ENCODE measurements at regions not wholly inside any gene's neighbourhood (a gene's known extent, or its start where the extent isn't known, plus 50 kb on each side); places are given as distances from the start of the nearest gene placed in this dataset.
"Not testable (repeated sequence)": the region's sequence is repeated elsewhere in the genome, so short reads cannot be mapped to it uniquely, and the experiment has no call there.

DNA sequence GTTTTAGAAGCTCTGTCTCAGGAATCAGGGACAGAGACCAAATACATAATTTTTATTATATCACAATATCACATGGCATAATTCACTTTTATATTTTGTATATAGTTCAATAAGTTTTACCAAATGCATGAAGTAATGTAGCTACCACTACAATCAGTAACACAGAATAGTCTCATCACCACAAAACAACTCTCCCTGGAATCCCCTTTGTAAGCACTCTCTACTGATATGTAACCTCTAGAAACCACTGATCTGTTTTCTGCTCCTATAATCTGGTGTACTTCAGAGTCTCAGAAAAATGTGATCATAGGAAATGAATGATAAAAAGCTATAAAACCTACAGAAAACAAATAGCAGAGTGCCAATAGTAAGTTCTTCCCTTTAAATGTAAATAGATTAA is 1465.9 kb downstream of the SPATA31A7 start:
- H3K9me3 Mint-ChIP-seq; H3K4me3 Mint-ChIP-seq; H3K4me1 Mint-ChIP-seq (ENCODE audit: low read depth in 2 of 2); H3K36me3 Mint-ChIP-seq; H3K27ac Mint-ChIP-seq; H3K27me3 Mint-ChIP-seq; ATAC-seq; DNase-seq (ENCODE audit: low spot score): not testable (repeated sequence)

DNA sequence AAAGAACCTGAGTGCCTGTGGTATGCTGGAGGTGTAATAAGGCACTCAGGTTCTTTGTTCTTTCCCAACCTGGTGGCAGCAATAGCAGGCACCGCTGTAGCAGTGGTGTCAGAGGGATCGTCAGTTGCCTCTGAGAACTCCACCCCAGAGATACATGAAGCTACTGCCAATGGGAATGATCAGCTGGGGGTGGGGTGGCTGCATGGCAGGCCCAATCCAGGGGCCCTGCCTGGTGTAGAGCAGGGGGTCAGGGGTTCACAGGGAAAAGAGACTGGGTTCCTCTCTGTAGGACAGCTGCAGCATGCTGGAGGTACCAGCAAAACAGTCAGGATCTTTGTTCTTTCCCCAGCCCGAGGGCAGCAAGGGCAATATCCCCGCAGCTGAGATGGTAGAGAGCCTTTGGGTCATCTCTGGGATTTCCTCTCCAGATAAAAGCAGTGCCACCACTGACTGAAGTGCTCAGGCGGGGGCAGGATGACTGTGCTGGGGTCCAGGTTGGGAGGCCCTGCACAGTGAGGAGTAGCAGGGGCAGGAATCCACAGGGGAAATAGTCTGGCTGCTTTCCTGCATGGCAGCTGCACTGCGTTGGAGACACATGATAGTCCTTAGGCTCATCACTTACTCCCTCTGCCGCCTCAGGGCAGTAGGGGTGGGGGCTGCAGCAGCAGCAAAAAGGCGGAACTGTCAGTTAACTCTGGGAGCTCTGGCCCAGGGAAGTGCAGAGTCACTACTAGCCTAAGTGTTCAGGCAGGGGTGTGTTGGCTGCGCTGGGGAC is 1473.1 kb downstream of the SPATA31A7 start:
- peak in 1 of 2 donors; percentile 6 for ATAC-seq

GRCh38 chr9:62663512-62663911 is 1473.7 kb downstream of the SPATA31A7 start:
- not testable (repeated sequence) for H3K4me1 Mint-ChIP-seq (ENCODE audit: low read depth in 2 of 2); DNase-seq (ENCODE audit: low spot score); H3K4me3 Mint-ChIP-seq; H3K27me3 Mint-ChIP-seq; H3K36me3 Mint-ChIP-seq; H3K27ac Mint-ChIP-seq; H3K9me3 Mint-ChIP-seq
- peak in 1 of 2 donors; percentile 31 for ATAC-seq

More for the DNA sequence above, 1473.1 kb downstream of the SPATA31A7 start:
- not testable (repeated sequence) for DNase-seq (ENCODE audit: low spot score); H3K4me1 Mint-ChIP-seq (ENCODE audit: low read depth in 2 of 2); H3K4me3 Mint-ChIP-seq; H3K27me3 Mint-ChIP-seq; H3K27ac Mint-ChIP-seq; H3K9me3 Mint-ChIP-seq; H3K36me3 Mint-ChIP-seq

DNA sequence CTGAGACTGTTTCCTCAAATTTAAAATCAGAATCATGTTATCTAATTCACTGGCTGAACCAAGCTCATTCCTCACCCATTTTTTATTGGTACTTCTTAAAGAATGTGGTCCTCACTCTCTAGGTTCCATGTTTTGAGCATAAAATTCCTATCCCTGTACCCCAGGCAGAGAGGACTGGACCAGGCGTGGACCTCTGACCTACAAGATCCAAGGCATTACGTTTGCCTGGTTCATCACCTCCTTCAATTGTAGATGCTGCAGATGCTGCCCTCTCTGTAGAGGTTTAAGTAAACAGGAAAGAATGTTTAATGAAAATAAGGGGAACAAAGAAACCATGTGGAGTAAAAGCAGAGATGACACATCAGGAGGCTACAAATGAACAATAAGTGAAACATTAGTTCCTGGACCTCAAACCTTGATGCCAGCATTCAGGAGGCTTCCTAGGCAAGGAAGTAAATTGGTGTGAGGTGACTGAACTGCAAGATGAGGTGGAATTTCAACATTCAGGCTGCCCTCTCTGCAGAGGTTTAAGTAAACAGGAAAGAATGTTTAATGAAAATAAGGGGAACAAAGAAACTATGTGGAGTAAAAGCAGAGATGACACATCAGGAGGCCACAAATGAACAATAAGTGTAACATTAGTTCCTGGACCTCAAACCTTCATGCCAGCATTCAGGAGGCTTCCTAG is 1477.4 kb downstream of the SPATA31A7 start:
- not testable (repeated sequence) for H3K27me3 Mint-ChIP-seq; H3K27ac Mint-ChIP-seq; ATAC-seq; H3K4me3 Mint-ChIP-seq; DNase-seq (ENCODE audit: low spot score); H3K4me1 Mint-ChIP-seq (ENCODE audit: low read depth in 2 of 2); H3K9me3 Mint-ChIP-seq; H3K36me3 Mint-ChIP-seq

GRCh38 chr9:62677016-62677415 is 1487.2 kb downstream of the SPATA31A7 start:
- not testable (repeated sequence) for H3K36me3 Mint-ChIP-seq; ATAC-seq; H3K4me1 Mint-ChIP-seq (ENCODE audit: low read depth in 2 of 2); H3K27me3 Mint-ChIP-seq; H3K27ac Mint-ChIP-seq; H3K4me3 Mint-ChIP-seq; DNase-seq (ENCODE audit: low spot score); H3K9me3 Mint-ChIP-seq

- DNase-seq (ENCODE audit: low spot score); H3K27me3 Mint-ChIP-seq; H3K9me3 Mint-ChIP-seq; H3K4me3 Mint-ChIP-seq; ATAC-seq; H3K4me1 Mint-ChIP-seq (ENCODE audit: low read depth in 2 of 2); H3K27ac Mint-ChIP-seq; H3K36me3 Mint-ChIP-seq: not testable (repeated sequence)
Measured at GRCh38 chr9:62678336-62678735, 1488.5 kb downstream of the SPATA31A7 start.

DNA sequence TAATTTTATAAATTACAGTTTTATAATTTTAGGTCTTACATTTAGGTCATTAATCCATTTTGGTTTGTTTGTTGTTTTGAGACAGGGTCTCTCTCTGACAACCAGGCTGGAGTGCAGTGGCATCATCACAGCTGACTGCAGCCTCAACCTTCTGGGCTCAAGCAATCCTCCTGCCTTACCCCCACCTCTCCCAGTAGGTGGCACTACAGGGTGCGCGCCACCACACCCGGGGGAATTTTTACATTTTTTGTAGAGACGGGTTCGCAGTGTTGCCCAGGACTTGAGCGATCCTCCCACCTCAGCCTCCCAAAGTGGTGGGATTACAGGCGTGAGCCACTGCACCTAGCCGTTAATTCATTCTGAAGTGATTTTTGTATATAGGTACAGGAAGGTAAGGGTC is 1489.2 kb downstream of the SPATA31A7 start:
- peak; percentile 24 to 33 for ATAC-seq
- DNase-seq (ENCODE audit: low spot score); H3K27ac Mint-ChIP-seq; H3K27me3 Mint-ChIP-seq; H3K4me3 Mint-ChIP-seq; H3K9me3 Mint-ChIP-seq; H3K4me1 Mint-ChIP-seq (ENCODE audit: low read depth in 2 of 2); H3K36me3 Mint-ChIP-seq: not testable (repeated sequence)

- H3K4me3 Mint-ChIP-seq; DNase-seq (ENCODE audit: low spot score); ATAC-seq; H3K27me3 Mint-ChIP-seq; H3K27ac Mint-ChIP-seq; H3K36me3 Mint-ChIP-seq; H3K4me1 Mint-ChIP-seq (ENCODE audit: low read depth in 2 of 2); H3K9me3 Mint-ChIP-seq: not testable (repeated sequence)
Measured at GRCh38 chr9:62684833-62685647, 1495.2 kb downstream of the SPATA31A7 start.

- H3K9me3 Mint-ChIP-seq; ATAC-seq; H3K4me1 Mint-ChIP-seq (ENCODE audit: low read depth in 2 of 2); H3K27me3 Mint-ChIP-seq; DNase-seq (ENCODE audit: low spot score); H3K27ac Mint-ChIP-seq; H3K36me3 Mint-ChIP-seq; H3K4me3 Mint-ChIP-seq: not testable (repeated sequence)
Measured at GRCh38 chr9:62686313-62686712, 1496.5 kb downstream of the SPATA31A7 start.

GRCh38 chr9:62693019-62693418 is 1503.2 kb downstream of the SPATA31A7 start:
- DNase-seq (ENCODE audit: low spot score); H3K36me3 Mint-ChIP-seq; H3K4me1 Mint-ChIP-seq (ENCODE audit: low read depth in 2 of 2); H3K4me3 Mint-ChIP-seq; ATAC-seq; H3K27me3 Mint-ChIP-seq; H3K9me3 Mint-ChIP-seq; H3K27ac Mint-ChIP-seq: not testable (repeated sequence)

GRCh38 chr9:62711317-62711716 is 1521.5 kb downstream of the SPATA31A7 start:
- not testable (repeated sequence) for ATAC-seq; H3K27ac Mint-ChIP-seq; DNase-seq (ENCODE audit: low spot score); H3K4me3 Mint-ChIP-seq; H3K4me1 Mint-ChIP-seq (ENCODE audit: low read depth in 2 of 2); H3K36me3 Mint-ChIP-seq; H3K9me3 Mint-ChIP-seq; H3K27me3 Mint-ChIP-seq

- H3K4me3 Mint-ChIP-seq; H3K27ac Mint-ChIP-seq; H3K4me1 Mint-ChIP-seq (ENCODE audit: low read depth in 2 of 2); H3K9me3 Mint-ChIP-seq; ATAC-seq; DNase-seq (ENCODE audit: low spot score); H3K36me3 Mint-ChIP-seq; H3K27me3 Mint-ChIP-seq: not testable (repeated sequence)
Measured at GRCh38 chr9:62725580-62725979, 1535.7 kb downstream of the SPATA31A7 start.

DNA sequence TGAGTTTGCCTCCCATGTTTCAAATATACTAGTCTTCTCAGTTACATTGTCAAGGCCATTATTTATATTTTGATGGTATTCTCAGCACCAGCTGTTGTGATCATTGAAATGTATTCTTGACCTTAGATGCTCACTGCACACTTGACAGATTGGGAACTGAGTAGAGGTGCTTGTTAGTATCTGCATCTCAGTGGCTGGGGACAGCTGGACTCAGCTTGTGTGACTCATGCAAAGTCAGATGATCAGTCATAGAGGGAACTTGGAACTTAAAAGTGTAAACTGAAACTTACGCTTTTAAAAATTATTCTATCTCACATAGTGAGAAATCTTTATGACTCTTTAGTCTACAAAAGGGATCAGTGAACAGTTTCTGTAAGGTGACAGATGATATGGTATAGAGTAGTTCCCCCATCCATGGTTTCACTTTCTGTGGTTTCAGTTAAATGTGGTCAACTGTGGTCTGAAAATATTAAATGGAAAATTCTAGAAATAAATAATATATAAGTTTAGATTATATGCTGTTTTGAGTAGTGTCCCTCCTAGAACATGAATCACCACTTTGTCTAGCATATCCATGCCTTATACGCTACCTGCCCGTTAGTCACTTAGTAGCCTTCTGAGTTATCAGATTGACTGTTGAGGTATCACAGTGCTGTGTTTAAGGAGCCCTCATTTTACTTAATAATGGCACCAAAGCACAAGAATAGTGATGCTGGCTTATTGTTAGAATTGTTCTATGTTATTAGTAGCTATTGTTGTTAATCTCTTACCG is 1540.6 kb downstream of the SPATA31A7 start:
- H3K9me3 Mint-ChIP-seq; H3K27me3 Mint-ChIP-seq; H3K4me3 Mint-ChIP-seq; H3K4me1 Mint-ChIP-seq (ENCODE audit: low read depth in 2 of 2); H3K27ac Mint-ChIP-seq; DNase-seq (ENCODE audit: low spot score); H3K36me3 Mint-ChIP-seq: not testable (repeated sequence)
- peak; percentile 53 to 91 for ATAC-seq

Data from natural killer cell treated with Interleukin-12 subunit alpha and Interleukin-12 subunit beta and Interleukin-15 and Interleukin-18, amount 100 ng/mL, for 72 hours (primary cell).